ENCODE measurements at regions not wholly inside any gene's neighbourhood (a gene's known extent, or its start where the extent isn't known, plus 50 kb on each side); places are given as distances from the start of the nearest gene placed in this dataset.

DNA sequence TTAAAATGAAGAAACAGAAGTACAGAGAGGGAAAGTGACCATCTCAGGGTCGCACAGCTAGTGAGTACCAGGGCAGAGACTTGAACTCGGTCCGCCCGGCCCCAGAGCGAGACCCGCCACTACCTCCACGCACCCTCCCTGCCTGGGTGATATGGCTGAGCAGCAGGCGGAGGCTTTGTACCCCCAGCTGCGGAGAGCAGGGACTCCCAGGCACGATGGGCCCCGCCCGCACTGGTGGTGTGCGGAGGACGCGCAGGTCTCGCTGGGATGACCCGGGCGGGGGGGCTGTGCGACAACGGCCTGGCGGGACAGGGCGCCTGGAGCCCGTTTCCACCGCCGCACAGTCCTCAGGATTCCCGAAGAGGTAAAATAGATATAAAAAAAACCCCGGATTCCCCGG lies 64.7 kb upstream of the LARP1 start (continued):
- TF ChIP-seq, protein P1, sequence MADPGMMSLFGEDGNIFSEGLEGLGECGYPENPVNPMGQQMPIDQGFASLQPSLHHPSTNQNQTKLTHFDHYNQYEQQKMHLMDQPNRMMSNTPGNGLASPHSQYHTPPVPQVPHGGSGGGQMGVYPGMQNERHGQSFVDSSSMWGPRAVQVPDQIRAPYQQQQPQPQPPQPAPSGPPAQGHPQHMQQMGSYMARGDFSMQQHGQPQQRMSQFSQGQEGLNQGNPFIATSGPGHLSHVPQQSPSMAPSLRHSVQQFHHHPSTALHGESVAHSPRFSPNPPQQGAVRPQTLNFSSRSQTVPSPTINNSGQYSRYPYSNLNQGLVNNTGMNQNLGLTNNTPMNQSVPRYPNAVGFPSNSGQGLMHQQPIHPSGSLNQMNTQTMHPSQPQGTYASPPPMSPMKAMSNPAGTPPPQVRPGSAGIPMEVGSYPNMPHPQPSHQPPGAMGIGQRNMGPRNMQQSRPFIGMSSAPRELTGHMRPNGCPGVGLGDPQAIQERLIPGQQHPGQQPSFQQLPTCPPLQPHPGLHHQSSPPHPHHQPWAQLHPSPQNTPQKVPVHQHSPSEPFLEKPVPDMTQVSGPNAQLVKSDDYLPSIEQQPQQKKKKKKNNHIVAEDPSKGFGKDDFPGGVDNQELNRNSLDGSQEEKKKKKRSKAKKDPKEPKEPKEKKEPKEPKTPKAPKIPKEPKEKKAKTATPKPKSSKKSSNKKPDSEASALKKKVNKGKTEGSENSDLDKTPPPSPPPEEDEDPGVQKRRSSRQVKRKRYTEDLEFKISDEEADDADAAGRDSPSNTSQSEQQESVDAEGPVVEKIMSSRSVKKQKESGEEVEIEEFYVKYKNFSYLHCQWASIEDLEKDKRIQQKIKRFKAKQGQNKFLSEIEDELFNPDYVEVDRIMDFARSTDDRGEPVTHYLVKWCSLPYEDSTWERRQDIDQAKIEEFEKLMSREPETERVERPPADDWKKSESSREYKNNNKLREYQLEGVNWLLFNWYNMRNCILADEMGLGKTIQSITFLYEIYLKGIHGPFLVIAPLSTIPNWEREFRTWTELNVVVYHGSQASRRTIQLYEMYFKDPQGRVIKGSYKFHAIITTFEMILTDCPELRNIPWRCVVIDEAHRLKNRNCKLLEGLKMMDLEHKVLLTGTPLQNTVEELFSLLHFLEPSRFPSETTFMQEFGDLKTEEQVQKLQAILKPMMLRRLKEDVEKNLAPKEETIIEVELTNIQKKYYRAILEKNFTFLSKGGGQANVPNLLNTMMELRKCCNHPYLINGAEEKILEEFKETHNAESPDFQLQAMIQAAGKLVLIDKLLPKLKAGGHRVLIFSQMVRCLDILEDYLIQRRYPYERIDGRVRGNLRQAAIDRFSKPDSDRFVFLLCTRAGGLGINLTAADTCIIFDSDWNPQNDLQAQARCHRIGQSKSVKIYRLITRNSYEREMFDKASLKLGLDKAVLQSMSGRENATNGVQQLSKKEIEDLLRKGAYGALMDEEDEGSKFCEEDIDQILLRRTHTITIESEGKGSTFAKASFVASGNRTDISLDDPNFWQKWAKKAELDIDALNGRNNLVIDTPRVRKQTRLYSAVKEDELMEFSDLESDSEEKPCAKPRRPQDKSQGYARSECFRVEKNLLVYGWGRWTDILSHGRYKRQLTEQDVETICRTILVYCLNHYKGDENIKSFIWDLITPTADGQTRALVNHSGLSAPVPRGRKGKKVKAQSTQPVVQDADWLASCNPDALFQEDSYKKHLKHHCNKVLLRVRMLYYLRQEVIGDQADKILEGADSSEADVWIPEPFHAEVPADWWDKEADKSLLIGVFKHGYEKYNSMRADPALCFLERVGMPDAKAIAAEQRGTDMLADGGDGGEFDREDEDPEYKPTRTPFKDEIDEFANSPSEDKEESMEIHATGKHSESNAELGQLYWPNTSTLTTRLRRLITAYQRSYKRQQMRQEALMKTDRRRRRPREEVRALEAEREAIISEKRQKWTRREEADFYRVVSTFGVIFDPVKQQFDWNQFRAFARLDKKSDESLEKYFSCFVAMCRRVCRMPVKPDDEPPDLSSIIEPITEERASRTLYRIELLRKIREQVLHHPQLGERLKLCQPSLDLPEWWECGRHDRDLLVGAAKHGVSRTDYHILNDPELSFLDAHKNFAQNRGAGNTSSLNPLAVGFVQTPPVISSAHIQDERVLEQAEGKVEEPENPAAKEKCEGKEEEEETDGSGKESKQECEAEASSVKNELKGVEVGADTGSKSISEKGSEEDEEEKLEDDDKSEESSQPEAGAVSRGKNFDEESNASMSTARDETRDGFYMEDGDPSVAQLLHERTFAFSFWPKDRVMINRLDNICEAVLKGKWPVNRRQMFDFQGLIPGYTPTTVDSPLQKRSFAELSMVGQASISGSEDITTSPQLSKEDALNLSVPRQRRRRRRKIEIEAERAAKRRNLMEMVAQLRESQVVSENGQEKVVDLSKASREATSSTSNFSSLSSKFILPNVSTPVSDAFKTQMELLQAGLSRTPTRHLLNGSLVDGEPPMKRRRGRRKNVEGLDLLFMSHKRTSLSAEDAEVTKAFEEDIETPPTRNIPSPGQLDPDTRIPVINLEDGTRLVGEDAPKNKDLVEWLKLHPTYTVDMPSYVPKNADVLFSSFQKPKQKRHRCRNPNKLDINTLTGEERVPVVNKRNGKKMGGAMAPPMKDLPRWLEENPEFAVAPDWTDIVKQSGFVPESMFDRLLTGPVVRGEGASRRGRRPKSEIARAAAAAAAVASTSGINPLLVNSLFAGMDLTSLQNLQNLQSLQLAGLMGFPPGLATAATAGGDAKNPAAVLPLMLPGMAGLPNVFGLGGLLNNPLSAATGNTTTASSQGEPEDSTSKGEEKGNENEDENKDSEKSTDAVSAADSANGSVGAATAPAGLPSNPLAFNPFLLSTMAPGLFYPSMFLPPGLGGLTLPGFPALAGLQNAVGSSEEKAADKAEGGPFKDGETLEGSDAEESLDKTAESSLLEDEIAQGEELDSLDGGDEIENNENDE (IDR thresholded peaks at IDR 0.05; ENCODE audit: insufficient replicate concordance, low read length): no peak
- no peak for TF ChIP-seq SP4 (IDR thresholded peaks at IDR 0.05; ENCODE audit: low read length)
